ENCODE measurements at regions not wholly inside any gene's neighbourhood (a gene's known extent, or its start where the extent isn't known, plus 50 kb on each side); places are given as distances from the start of the nearest gene placed in this dataset.

DNA sequence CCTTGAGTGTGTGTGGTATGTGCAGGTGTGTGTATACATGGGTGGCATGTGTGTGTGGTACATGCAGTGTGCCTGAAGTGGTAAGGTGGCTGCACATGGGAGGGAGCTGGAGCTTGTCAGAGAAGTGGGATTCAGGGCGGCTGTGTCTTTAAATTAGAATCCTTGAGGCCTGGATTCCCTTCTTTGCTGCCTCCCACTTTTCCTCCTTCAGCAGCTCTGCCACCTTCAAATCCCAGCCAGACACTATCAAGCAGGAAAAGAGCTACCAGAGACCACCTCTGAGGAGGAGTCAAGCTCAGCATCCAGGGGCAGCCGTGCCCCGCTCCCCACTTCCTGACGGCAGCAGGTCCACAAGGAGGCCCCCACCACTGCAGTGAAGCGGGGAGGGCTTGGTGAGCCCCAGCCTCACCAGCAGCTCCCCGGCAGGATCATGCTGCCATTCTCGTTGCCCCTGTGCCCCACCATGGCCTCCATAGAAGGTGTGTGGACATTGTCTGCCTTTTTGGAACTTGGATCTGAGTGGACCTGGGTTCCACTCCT, 131.0 kb upstream of the MLN start (continued):
- TF ChIP-seq, protein P1, sequence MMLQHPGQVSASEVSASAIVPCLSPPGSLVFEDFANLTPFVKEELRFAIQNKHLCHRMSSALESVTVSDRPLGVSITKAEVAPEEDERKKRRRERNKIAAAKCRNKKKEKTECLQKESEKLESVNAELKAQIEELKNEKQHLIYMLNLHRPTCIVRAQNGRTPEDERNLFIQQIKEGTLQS (IDR thresholded peaks at IDR 0.05): no peak
- no peak for TF ChIP-seq POLR2A (IDR thresholded peaks at IDR 0.05; ENCODE audit: borderline replicate concordance, extremely low read depth, insufficient read depth, insufficient read length)
- no peak for TF ChIP-seq ZNF274 (IDR thresholded peaks at IDR 0.05; ENCODE audit: low read depth, low read length)
- no peak for TF ChIP-seq ZFX (IDR thresholded peaks at IDR 0.05)
- TF ChIP-seq, protein P2, sequence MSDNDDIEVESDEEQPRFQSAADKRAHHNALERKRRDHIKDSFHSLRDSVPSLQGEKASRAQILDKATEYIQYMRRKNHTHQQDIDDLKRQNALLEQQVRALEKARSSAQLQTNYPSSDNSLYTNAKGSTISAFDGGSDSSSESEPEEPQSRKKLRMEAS (IDR thresholded peaks at IDR 0.05): no peak
- TF ChIP-seq ELF1 (IDR thresholded peaks at IDR 0.05; ENCODE audit: borderline replicate concordance, low read depth): no peak

DNA sequence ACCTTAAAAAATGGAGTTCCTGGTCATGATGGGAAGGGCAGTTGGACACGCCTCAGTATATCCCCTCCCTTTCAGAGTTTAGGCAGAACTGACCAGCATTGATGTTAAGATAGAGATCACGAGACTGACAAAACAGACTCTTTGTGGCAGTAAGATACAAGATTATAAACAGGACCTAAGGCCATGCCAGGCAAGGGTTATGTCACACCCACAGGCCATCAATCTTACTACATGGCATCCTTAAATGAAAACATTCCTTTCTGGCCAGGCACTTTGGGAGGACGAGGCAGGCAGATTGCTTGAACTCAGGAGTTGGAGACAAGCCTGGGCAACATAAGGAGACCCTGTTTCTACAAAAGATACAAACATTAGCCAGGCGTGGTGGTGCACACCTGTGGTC, 129.3 kb upstream of the MLN start:
- BruUV-seq (replicated peaks): no TSS peak
- no peak for ATAC-seq

More for the DNA sequence above, 129.3 kb upstream of the MLN start:
- no peaks in the 10 kb centered on the region for H3K9me3 ChIP-seq (ENCODE audit: control insufficient read depth in 1 of 2, insufficient read depth in 1 of 2, low read depth in 1 of 2, low read length in 2 of 2)
- H4K20me1 ChIP-seq (ENCODE audit: insufficient read depth): no peaks in the 10 kb centered on the region
- H3K9me2 ChIP-seq (ENCODE audit: insufficient read depth): no peaks in the 10 kb centered on the region
- ChIA-PET CTCF (no interaction called here), RAD21 (ENCODE audit: low non-redundant PET in 1 of 2, low total read pairs in 2 of 2, uncharacterized antibody in 2 of 2, unreplicated experiment in 2 of 2) (no interaction called here), POLR2A (no interaction called here)
- TF ChIP-seq RAD21 (IDR thresholded peaks at IDR 0.05; ENCODE audit: low read depth): no peak
- no peak for TF ChIP-seq EZH2 (IDR thresholded peaks at IDR 0.05)
- no peak for TF ChIP-seq CEBPB (IDR thresholded peaks at IDR 0.05; ENCODE audit: low read depth)
- TF ChIP-seq, protein P3, sequence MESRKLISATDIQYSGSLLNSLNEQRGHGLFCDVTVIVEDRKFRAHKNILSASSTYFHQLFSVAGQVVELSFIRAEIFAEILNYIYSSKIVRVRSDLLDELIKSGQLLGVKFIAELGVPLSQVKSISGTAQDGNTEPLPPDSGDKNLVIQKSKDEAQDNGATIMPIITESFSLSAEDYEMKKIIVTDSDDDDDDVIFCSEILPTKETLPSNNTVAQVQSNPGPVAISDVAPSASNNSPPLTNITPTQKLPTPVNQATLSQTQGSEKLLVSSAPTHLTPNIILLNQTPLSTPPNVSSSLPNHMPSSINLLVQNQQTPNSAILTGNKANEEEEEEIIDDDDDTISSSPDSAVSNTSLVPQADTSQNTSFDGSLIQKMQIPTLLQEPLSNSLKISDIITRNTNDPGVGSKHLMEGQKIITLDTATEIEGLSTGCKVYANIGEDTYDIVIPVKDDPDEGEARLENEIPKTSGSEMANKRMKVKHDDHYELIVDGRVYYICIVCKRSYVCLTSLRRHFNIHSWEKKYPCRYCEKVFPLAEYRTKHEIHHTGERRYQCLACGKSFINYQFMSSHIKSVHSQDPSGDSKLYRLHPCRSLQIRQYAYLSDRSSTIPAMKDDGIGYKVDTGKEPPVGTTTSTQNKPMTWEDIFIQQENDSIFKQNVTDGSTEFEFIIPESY (IDR thresholded peaks at IDR 0.05; ENCODE audit: extremely low read depth, insufficient replicate concordance, low read length): no peak
- TF ChIP-seq SIN3A (IDR thresholded peaks at IDR 0.05; ENCODE audit: low read depth): no peak
- TF ChIP-seq ZNF274 (IDR thresholded peaks at IDR 0.05; ENCODE audit: low read depth, low read length): no peak
- TF ChIP-seq ELF1 (IDR thresholded peaks at IDR 0.05; ENCODE audit: borderline replicate concordance, low read depth): no peak
- no peak for TF ChIP-seq SRF (IDR thresholded peaks at IDR 0.05; ENCODE audit: low read depth)
- no peak for TF ChIP-seq POLR2AphosphoS5 (IDR thresholded peaks at IDR 0.05; ENCODE audit: low read depth, low read length)
- TF ChIP-seq TCF7L2 (IDR thresholded peaks at IDR 0.05; ENCODE audit: borderline replicate concordance, extremely low read depth, insufficient read depth, insufficient read length): no peak
- no peak for TF ChIP-seq ZFX (IDR thresholded peaks at IDR 0.05)
- TF ChIP-seq EGR1 (IDR thresholded peaks at IDR 0.05; ENCODE audit: low read depth): no peak
- no peak for TF ChIP-seq SP1 (IDR thresholded peaks at IDR 0.05; ENCODE audit: low read depth)
- peaks cover 17% of the 10 kb centered on the region; the same call in 1 of the 2 replicates for H3K27me3 ChIP-seq (ENCODE audit: insufficient read depth, low read length)
- H2AFZ ChIP-seq (ENCODE audit: low read depth, low read length, poor library complexity, severe bottlenecking): no peak overlapping the region
- no peaks in the 10 kb centered on the region for H3K36me3 ChIP-seq (ENCODE audit: control insufficient read depth in 1 of 2, insufficient read depth in 2 of 2, low read length in 2 of 2)
- no peak for DNase-seq (ENCODE audit: low read depth, low spot score)
- H3K9ac ChIP-seq (ENCODE audit: low read length): no peak overlapping the region
- intact Hi-C loops (cut with micrococcal nuclease): no loop called here
- no peak overlapping the region for H3K4me3 ChIP-seq (replicated peaks in 1 of 2; ENCODE audit: low read depth in 1 of 2, low read length in 2 of 2)
- H3K27ac ChIP-seq (ENCODE audit: low read depth, low read length): no peak overlapping the region
- H3K4me1 ChIP-seq (ENCODE audit: control insufficient read depth in 1 of 2, insufficient read depth in 2 of 2, low read length in 2 of 2): peaks cover 0 to 4% of the 10 kb centered on the region in 2 experiments; a peak in 1 of 4 replicates
- no peak overlapping the region for H3K4me2 ChIP-seq (ENCODE audit: low read length)
- H3K79me2 ChIP-seq (ENCODE audit: insufficient read depth, low read length): no peaks in the 10 kb centered on the region

Data from HCT116 (cell line).